ENCODE measurements at regions not wholly inside any gene's neighbourhood (a gene's known extent, or its start where the extent isn't known, plus 50 kb on each side); places are given as distances from the start of the nearest gene placed in this dataset.
"Not testable (repeated sequence)": the region's sequence is repeated elsewhere in the genome, so short reads cannot be mapped to it uniquely, and the experiment has no call there.

GRCh38 chr5:124537107-124537506 lies 209.3 kb downstream of the ZNF608 start:
- H3K27me3 ChIP-seq = no peaks in the 10 kb centered on the region
- ATAC-seq = no peak
- H3K4me3 ChIP-seq = no peak overlapping the region
- H3K27ac ChIP-seq = no peak overlapping the region
- no peaks in the 10 kb centered on the region for H3K4me1 ChIP-seq
- no peak for DNase-seq
- no peaks in the 10 kb centered on the region for H3K9me3 ChIP-seq
- 89 to 94% methylated on average over 5 of the region's 5 CpGs for WGBS, 2 donors
- no peak for TF ChIP-seq CTCF (IDR thresholded peaks at IDR 0.05)
- intact Hi-C loops (cut with DNase I) = no loop called here
- no peak for FAIRE-seq
- H3K36me3 ChIP-seq = no peaks in the 10 kb centered on the region

- DNase-seq (no peak), ATAC-seq (no peak), FAIRE-seq (no peak)
- TF ChIP-seq CTCF (IDR thresholded peaks at IDR 0.05) = no peak
- H3K36me3 ChIP-seq = no peaks in the 10 kb centered on the region
- H3K27me3 ChIP-seq = no peaks in the 10 kb centered on the region
- no peak overlapping the region for H3K27ac ChIP-seq
- WGBS, 2 donors = 78 to 79% methylated on average over 4 of the region's 4 CpGs
- intact Hi-C loops (cut with DNase I) = no loop called here
- H3K4me1 ChIP-seq = no peaks in the 10 kb centered on the region
- no peaks in the 10 kb centered on the region for H3K9me3 ChIP-seq
- H3K4me3 ChIP-seq = no peak overlapping the region
These were observed 210.1 kb downstream of the ZNF608 start for GRCh38 chr5:124536333-124536732.

- DNase-seq = no peak
- no peak for TF ChIP-seq CTCF (IDR thresholded peaks at IDR 0.05)
- H3K27me3 ChIP-seq = no peaks in the 10 kb centered on the region
- intact Hi-C loops (cut with DNase I) = no loop called here
- H3K36me3 ChIP-seq = no peaks in the 10 kb centered on the region
- H3K27ac ChIP-seq = no peak overlapping the region
- H3K4me1 ChIP-seq = no peaks in the 10 kb centered on the region
- ATAC-seq = no peak
- no peaks in the 10 kb centered on the region for H3K9me3 ChIP-seq
- FAIRE-seq = no peak
- WGBS, 2 donors = 95 to 100% methylated on average over 1 of the region's 1 CpG
- no peak overlapping the region for H3K4me3 ChIP-seq
These were observed 215.5 kb downstream of the ZNF608 start for GRCh38 chr5:124530916-124531315.

GRCh38 chr5:124528838-124529237 lies 217.6 kb downstream of the ZNF608 start:
- Histone ChIP-seq H3K4me3 (no peak overlapping the region), H3K27ac (no peak overlapping the region), H3K9me3 (no peaks in the 10 kb centered on the region), H3K4me1 (no peaks in the 10 kb centered on the region), H3K36me3 (no peaks in the 10 kb centered on the region), H3K27me3 (no peaks in the 10 kb centered on the region)
- intact Hi-C loops (cut with DNase I) = no loop called here
- FAIRE-seq (no peak), ATAC-seq (no peak), DNase-seq (no peak)
- no peak for TF ChIP-seq CTCF (IDR thresholded peaks at IDR 0.05)
- 91 to 94% methylated on average over 2 of the region's 2 CpGs for WGBS, 2 donors

GRCh38 chr5:124527220-124527991 lies 219.0 kb downstream of the ZNF608 start:
- 50 to 60% methylated on average over 8 of the region's 8 CpGs for WGBS, 2 donors
- ATAC-seq (peak; percentile 53 to 81 (median 79)), DNase-seq (no peak), FAIRE-seq (peak; percentile 34)
- Histone ChIP-seq H3K36me3 (no peaks in the 10 kb centered on the region), H3K27me3 (no peaks in the 10 kb centered on the region), H3K9me3 (no peaks in the 10 kb centered on the region), H3K4me1 (no peaks in the 10 kb centered on the region), H3K4me3 (no peak overlapping the region), H3K27ac (peak overlapping the region in 1 of 4 donors; percentile 17)
- intact Hi-C loops (cut with DNase I) = no loop called here
- TF ChIP-seq CTCF (IDR thresholded peaks at IDR 0.05) = no peak

GRCh38 chr5:124526079-124526478 lies 220.4 kb downstream of the ZNF608 start:
- FAIRE-seq, H3K4me1 ChIP-seq: not testable (repeated sequence)

More at GRCh38 chr5:124526079-124526478, 220.4 kb downstream of the ZNF608 start:
- intact Hi-C loops (cut with DNase I); ATAC-seq; H3K4me3 ChIP-seq; DNase-seq; H3K27me3 ChIP-seq; H3K27ac ChIP-seq; H3K36me3 ChIP-seq; H3K9me3 ChIP-seq: not testable (repeated sequence)
- WGBS, 2 donors = 85 to 90% methylated on average over 2 to 3 of the region's 4 CpGs
